Mesenchymal stem cell (in vitro differentiated cells and primary cell): ENCODE measurements at regions not wholly inside any gene's neighbourhood (a gene's known extent, or its start where the extent isn't known, plus 50 kb on each side); places are given as distances from the start of the nearest gene placed in this dataset.

Experiments
- DNase-seq: peaks from one replicate; pipeline ENCODE4 v3.0.0-alpha.2; 2013
- H2AFZ ChIP-seq: one replicate; pipeline ENCODE4 v1.6.1; 2013; ENCODE audit warnings: low read depth, mild to moderate bottlenecking, control low read depth, inconsistent platforms, low read length, moderate library complexity
- H2AK5ac ChIP-seq: 2 replicates; pipeline ENCODE4 v1.6.1; 2013; ENCODE audit warnings: low read length, moderate library complexity, mild to moderate bottlenecking, inconsistent platforms; ENCODE audit not compliant: severe bottlenecking
- H2BK120ac ChIP-seq: one replicate; pipeline ENCODE4 v1.6.1; 2013; ENCODE audit warnings: low read depth, mild to moderate bottlenecking, inconsistent platforms, low read length, moderate library complexity
- H2BK12ac ChIP-seq, 2 experiments: one replicate each; pipeline ENCODE4 v1.6.1; 2013; ENCODE audit warnings: inconsistent platforms in 2 of 2, low read length in 2 of 2, mild to moderate bottlenecking in 2 of 2, moderate library complexity in 2 of 2, control low read depth in 1 of 2
- H2BK15ac ChIP-seq: one replicate; pipeline ENCODE4 v1.6.1; 2013; ENCODE audit warnings: mild to moderate bottlenecking, low read depth, inconsistent platforms; ENCODE audit not compliant: poor library complexity, severe bottlenecking
- H2BK5ac ChIP-seq: 2 replicates; pipeline ENCODE4 v1.6.1; 2013; ENCODE audit warnings: low read depth, mild to moderate bottlenecking, low read length, control low read depth, inconsistent platforms; ENCODE audit not compliant: poor library complexity, severe bottlenecking
- H3K14ac ChIP-seq, 2 experiments: one replicate each; pipeline ENCODE4 v1.6.1; 2013; ENCODE audit warnings: inconsistent platforms in 2 of 2, low read length in 2 of 2, control low read depth in 1 of 2, mild to moderate bottlenecking in 1 of 2, moderate library complexity in 1 of 2
- H3K18ac ChIP-seq, 2 experiments: one replicate each; pipeline ENCODE4 v1.6.1; 2013; ENCODE audit warnings: inconsistent platforms in 2 of 2, low read length in 2 of 2, control low read depth in 1 of 2, low read depth in 1 of 2, mild to moderate bottlenecking in 1 of 2
- H3K23ac ChIP-seq, 2 experiments: one replicate each; pipeline ENCODE4 v1.6.1; 2013; ENCODE audit warnings: inconsistent platforms in 2 of 2, low read length in 2 of 2, mild to moderate bottlenecking in 2 of 2, moderate library complexity in 2 of 2, control low read depth in 1 of 2
- H3K27ac ChIP-seq: 2 replicates; pipeline ENCODE4 v1.5.1; 2013; ENCODE audit warnings: mild to moderate bottlenecking, moderate library complexity, low read length, control low read depth, inconsistent platforms; ENCODE audit not compliant: poor library complexity, severe bottlenecking
- H3K27me3 ChIP-seq, 2 experiments: 2 replicates each; pipeline versions ENCODE4 v1.6.1 to v1.7.0; 2013; ENCODE audit warnings: low read length in 2 of 2, mild to moderate bottlenecking in 2 of 2, moderate library complexity in 2 of 2, control low read depth in 1 of 2, inconsistent platforms in 1 of 2; ENCODE audit not compliant: control insufficient read depth in 1 of 2, insufficient read depth in 1 of 2
- H3K36me3 ChIP-seq, 2 experiments: 2 replicates each; pipeline versions ENCODE4 v1.6.1 to v1.7.0; 2013; ENCODE audit warnings: low read length in 2 of 2, control low read depth in 1 of 2, inconsistent platforms in 1 of 2, low read depth in 1 of 2, mild to moderate bottlenecking in 1 of 2; ENCODE audit not compliant: insufficient read depth in 2 of 2, control insufficient read depth in 1 of 2
- H3K4ac ChIP-seq, 2 experiments: one replicate each; pipeline ENCODE4 v1.6.1; 2013; ENCODE audit warnings: inconsistent platforms in 2 of 2, low read length in 2 of 2, mild to moderate bottlenecking in 2 of 2, moderate library complexity in 2 of 2, control low read depth in 1 of 2, low read depth in 1 of 2
- H3K4me1 ChIP-seq: 2 replicates; pipeline ENCODE4 v1.6.1; 2013; ENCODE audit warnings: low read depth, low read length, control low read depth; ENCODE audit not compliant: control insufficient read depth, insufficient read depth
- H3K4me2 ChIP-seq: 2 replicates; pipeline ENCODE4 v1.6.1; 2013; ENCODE audit warnings: low read length, mild to moderate bottlenecking, inconsistent platforms; ENCODE audit not compliant: poor library complexity, severe bottlenecking
- H3K4me3 ChIP-seq, 2 experiments: 2 replicates each; pipeline versions ENCODE4 v1.5.1 to v1.7.0; 2013; ENCODE audit warnings: low read length in 2 of 2, mild to moderate bottlenecking in 2 of 2, control low read depth in 1 of 2, low read depth in 1 of 2; ENCODE audit not compliant: insufficient read depth in 1 of 2
- H3K79me1 ChIP-seq: replicated peaks from 2 replicates; pipeline ENCODE4 v1.6.1; 2013; ENCODE audit warnings: mild to moderate bottlenecking, control low read depth, low read length, inconsistent platforms; ENCODE audit not compliant: poor library complexity, severe bottlenecking
- H3K9ac ChIP-seq: 2 replicates; pipeline ENCODE4 v1.7.0; 2013; ENCODE audit warnings: mild to moderate bottlenecking, low read length, moderate library complexity
- H3K9me3 ChIP-seq: 2 replicates; pipeline ENCODE4 v1.7.0; 2013; ENCODE audit warnings: mild to moderate bottlenecking, low read length; ENCODE audit not compliant: control insufficient read depth
- H4K8ac ChIP-seq: one replicate; pipeline ENCODE4 v1.6.1; 2013; ENCODE audit warnings: inconsistent platforms, mild to moderate bottlenecking, low read length, moderate library complexity
- H4K91ac ChIP-seq: one replicate; pipeline ENCODE4 v1.6.1; 2013; ENCODE audit warnings: mild to moderate bottlenecking, low read length, inconsistent platforms
- WGBS: methylation state at CpG from one replicate; pipeline ENCODE4 v1.1.7; 2013; ENCODE audit warnings: mixed read lengths; 5-methylcytosine and 5-hydroxymethylcytosine counted together

GRCh38 chr6:33960345-33961313 is 156.8 kb upstream of the MLN start:
- Histone ChIP-seq H4K8ac (no peak overlapping the region), H3K27ac (no peak overlapping the region), H2AFZ (no peak overlapping the region), H2AK5ac (no peak overlapping the region), H3K9me3 (no peaks in the 10 kb centered on the region), H3K4me2 (no peak overlapping the region), H3K18ac (no peak overlapping the region), H3K27me3 (peaks cover 63 to 88% of the 10 kb centered on the region in 2 experiments), H2BK12ac (no peak overlapping the region), H3K4ac (no peak overlapping the region), H3K36me3 (no peaks in the 10 kb centered on the region), H3K79me1 (no peaks in the 10 kb centered on the region), H4K91ac (no peak overlapping the region), H3K23ac (no peak overlapping the region), H3K9ac (no peak overlapping the region), H3K4me3 (no peak overlapping the region), H2BK5ac (no peak overlapping the region), H2BK120ac (no peak overlapping the region), H3K14ac (no peak overlapping the region), H3K4me1 (peaks cover 12% of the 10 kb centered on the region), H2BK15ac (no peak overlapping the region)
- no peak for DNase-seq
- 87% methylated on average over 22 of the region's 22 CpGs for WGBS

GRCh38 chr6:33959661-33960344 is 156.0 kb upstream of the MLN start:
- no peak overlapping the region for H3K23ac ChIP-seq
- H4K8ac ChIP-seq, result no peak overlapping the region
- H3K18ac ChIP-seq, result no peak overlapping the region
- no peak overlapping the region for H2AK5ac ChIP-seq
- H3K4me3 ChIP-seq, result no peak overlapping the region
- H2AFZ ChIP-seq, result no peak overlapping the region
- H3K27me3 ChIP-seq, result peaks cover 65 to 92% of the 10 kb centered on the region in 2 experiments
- no peaks in the 10 kb centered on the region for H3K79me1 ChIP-seq
- H3K36me3 ChIP-seq, result no peaks in the 10 kb centered on the region
- H3K9me3 ChIP-seq, result no peaks in the 10 kb centered on the region
- H3K4me2 ChIP-seq, result no peak overlapping the region
- H2BK120ac ChIP-seq, result no peak overlapping the region
- no peak overlapping the region for H2BK5ac ChIP-seq
- no peak for DNase-seq
- H3K4ac ChIP-seq, result no peak overlapping the region
- H2BK15ac ChIP-seq, result no peak overlapping the region
- peaks cover 10% of the 10 kb centered on the region for H3K4me1 ChIP-seq
- H3K27ac ChIP-seq, result no peak overlapping the region
- no peak overlapping the region for H3K9ac ChIP-seq
- H4K91ac ChIP-seq, result no peak overlapping the region
- 81% methylated on average over 8 of the region's 8 CpGs for WGBS
- no peak overlapping the region for H3K14ac ChIP-seq
- no peak overlapping the region for H2BK12ac ChIP-seq

- WGBS, result 54% methylated on average over 2 of the region's 2 CpGs
Observed at GRCh38 chr6:33959329-33959651, 155.5 kb upstream of the MLN start.

More at GRCh38 chr6:33959329-33959651, 155.5 kb upstream of the MLN start:
- Histone ChIP-seq H3K14ac (no peak overlapping the region), H3K4ac (no peak overlapping the region), H2AFZ (no peak overlapping the region), H2BK15ac (no peak overlapping the region), H3K9me3 (no peaks in the 10 kb centered on the region), H3K79me1 (no peaks in the 10 kb centered on the region), H3K27ac (no peak overlapping the region), H3K23ac (no peak overlapping the region), H3K18ac (no peak overlapping the region), H2BK120ac (no peak overlapping the region), H3K9ac (no peak overlapping the region), H3K4me2 (no peak overlapping the region), H4K8ac (no peak overlapping the region), H4K91ac (no peak overlapping the region), H3K27me3 (peaks cover 64 to 92% of the 10 kb centered on the region in 2 experiments), H3K4me3 (no peak overlapping the region), H2BK5ac (no peak overlapping the region), H2AK5ac (no peak overlapping the region), H3K36me3 (no peaks in the 10 kb centered on the region), H3K4me1 (peaks cover 10% of the 10 kb centered on the region), H2BK12ac (no peak overlapping the region)
- no peak for DNase-seq
